A549 (cell line): ENCODE measurements at regions not wholly inside any gene's neighbourhood (a gene's known extent, or its start where the extent isn't known, plus 50 kb on each side); places are given as distances from the start of the nearest gene placed in this dataset.

ENCODE experiments used
- BHLHE40 ChIP-seq: IDR thresholded peaks from 2 replicates; pipeline ENCODE4 v1.6.1; 2012; ENCODE audit warnings: low read depth, low read length, inconsistent platforms
- CBX2 ChIP-seq: fragments of 200-600 bp; sonication (generic); IDR thresholded peaks from 2 replicates; pipeline ENCODE4 v1.6.1; 2016; ENCODE audit warnings: low read depth, mild to moderate bottlenecking, borderline replicate concordance
- CHD2 ChIP-seq: fragments of 150-350 bp; IDR thresholded peaks from 2 replicates; pipeline ENCODE4 v1.6.1; 2014; ENCODE audit warnings: low read length; ENCODE audit not compliant: partially characterized antibody
- CTCF ChIP-seq: fragments of >200 bp; sonication (Bioruptor Twin); formaldehyde crosslinking; IDR thresholded peaks from 3 replicates; pipeline ENCODE4 v1.5.1; 2016
- E2F6 ChIP-seq: IDR thresholded peaks from 2 replicates; pipeline ENCODE4 v1.6.1; 2012; ENCODE audit warnings: low read depth, borderline replicate concordance
- ELK1 ChIP-seq: fragments of 150-350 bp; IDR thresholded peaks from 2 replicates; pipeline ENCODE4 v1.6.1; 2014; ENCODE audit warnings: low read depth, mild to moderate bottlenecking, low read length
- EP300 ChIP-seq, 2 experiments: fragments of >200 bp; sonication (Bioruptor Twin); formaldehyde crosslinking; IDR thresholded peaks; 2 replicates in 1 of 2; 3 replicates in 1 of 2; pipeline ENCODE4 v1.6.1; 2016 to 2017
- GATA3 ChIP-seq: IDR thresholded peaks from 2 replicates; pipeline ENCODE4 v1.6.1; 2012; ENCODE audit warnings: borderline replicate concordance
- HMGXB4 ChIP-seq: fragments of 250-450 bp; sonication (Bioruptor Pico); IDR thresholded peaks from 2 replicates; pipeline ENCODE4 v1.5.0; 2021; ENCODE audit warnings: mild to moderate bottlenecking, moderate library complexity, borderline replicate concordance
- KDM1A ChIP-seq: fragments of 200-600 bp; sonication (generic); IDR thresholded peaks from 2 replicates; pipeline ENCODE4 v1.6.1; 2016; ENCODE audit warnings: low read depth, mild to moderate bottlenecking
- MAZ ChIP-seq: fragments of 150-350 bp; IDR thresholded peaks from 2 replicates; pipeline ENCODE4 v1.6.1; 2014; ENCODE audit warnings: antibody characterized with exemption, low read depth, low read length, borderline replicate concordance
- POLR2A ChIP-seq: IDR thresholded peaks from 2 replicates; pipeline ENCODE4 v1.6.1; 2012; ENCODE audit warnings: mild to moderate bottlenecking, low read length
- ZFP36 ChIP-seq: fragments of 450-650 bp; IDR thresholded peaks from 2 replicates; pipeline ENCODE4 v1.6.1; 2014; ENCODE audit warnings: borderline replicate concordance; ENCODE audit not compliant: partially characterized antibody
- TF ChIP-seq, protein P1 (sequence below): fragments of >200 bp; sonication (Bioruptor Twin); formaldehyde crosslinking; IDR thresholded peaks from 3 replicates; pipeline ENCODE4 v1.6.1; 2016

DNA sequence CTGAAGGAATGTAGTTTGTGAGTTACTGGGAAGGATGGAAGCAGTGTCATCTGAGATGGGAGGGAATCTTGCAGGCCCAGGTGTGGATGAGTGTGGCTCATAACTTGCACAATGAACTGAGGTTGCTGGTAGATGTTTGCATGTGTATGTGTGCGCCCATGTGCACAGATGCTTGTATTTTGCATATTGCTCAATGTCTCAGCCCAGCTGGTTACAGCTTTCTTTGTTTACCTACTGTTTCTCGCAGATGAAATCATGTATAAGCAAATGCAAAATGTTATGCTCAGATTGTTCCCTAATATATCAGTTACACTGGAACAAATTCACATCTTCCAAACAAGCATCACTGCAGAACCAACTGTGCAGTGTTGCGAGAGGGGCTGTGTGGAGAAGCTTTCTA is 452.2 kb upstream of the EEF2KMT start:
- TF ChIP-seq POLR2A (no peak), CTCF (no peak), GATA3 (no peak), HMGXB4 (CRISPR knock-in tag) (no peak), ELK1 (no peak), KDM1A (no peak), EP300 (IDR thresholded peaks at IDR 0.05) (no peak), CBX2 (no peak), CHD2 (no peak), BHLHE40 (no peak), E2F6 (no peak), ZFP36 (no peak), MAZ (no peak)
- TF ChIP-seq, protein P1, sequence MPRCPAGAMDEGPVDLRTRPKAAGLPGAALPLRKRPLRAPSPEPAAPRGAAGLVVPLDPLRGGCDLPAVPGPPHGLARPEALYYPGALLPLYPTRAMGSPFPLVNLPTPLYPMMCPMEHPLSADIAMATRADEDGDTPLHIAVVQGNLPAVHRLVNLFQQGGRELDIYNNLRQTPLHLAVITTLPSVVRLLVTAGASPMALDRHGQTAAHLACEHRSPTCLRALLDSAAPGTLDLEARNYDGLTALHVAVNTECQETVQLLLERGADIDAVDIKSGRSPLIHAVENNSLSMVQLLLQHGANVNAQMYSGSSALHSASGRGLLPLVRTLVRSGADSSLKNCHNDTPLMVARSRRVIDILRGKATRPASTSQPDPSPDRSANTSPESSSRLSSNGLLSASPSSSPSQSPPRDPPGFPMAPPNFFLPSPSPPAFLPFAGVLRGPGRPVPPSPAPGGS = no peak
